ENCODE measurements at regions not wholly inside any gene's neighbourhood (a gene's known extent, or its start where the extent isn't known, plus 50 kb on each side); places are given as distances from the start of the nearest gene placed in this dataset.
"Not testable (repeated sequence)": the region's sequence is repeated elsewhere in the genome, so short reads cannot be mapped to it uniquely, and the experiment has no call there.

DNA sequence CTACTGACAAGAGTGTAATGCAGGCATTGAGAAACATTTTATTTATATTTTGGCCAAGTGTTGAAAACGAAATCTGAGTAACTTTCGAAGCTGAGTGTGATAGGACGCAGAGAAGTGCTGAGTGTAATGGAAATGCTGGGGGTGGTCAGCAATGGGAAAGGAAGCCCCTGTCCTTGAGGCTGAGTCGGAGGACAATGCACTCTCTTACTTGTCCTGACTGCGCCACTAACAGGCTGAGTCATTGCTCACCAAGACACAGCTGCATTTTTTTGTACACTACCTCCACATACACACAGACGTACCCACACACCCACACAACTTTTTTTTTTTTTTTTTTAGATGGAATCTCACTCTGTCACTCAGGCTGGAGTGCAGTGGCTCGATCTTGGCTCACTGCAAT is 637.7 kb downstream of the SLCO4C1 start:
- DNase-seq (ENCODE audit: low spot score in 2 of 2) = no peak
- no peaks in the 10 kb centered on the region for H3K36me3 ChIP-seq
- 54 to 64% methylated on average over 7 of the region's 7 CpGs for WGBS, 2 donors
- no peaks in the 10 kb centered on the region for H3K9me3 ChIP-seq
- no peak overlapping the region for H3K27ac ChIP-seq
- no peaks in the 10 kb centered on the region for H3K27me3 ChIP-seq
- H3K4me1 ChIP-seq = no peaks in the 10 kb centered on the region
- TF ChIP-seq POLR2A (IDR thresholded peaks at IDR 0.05) (no peak), EP300 (IDR thresholded peaks at IDR 0.05) (no peak), CTCF (IDR thresholded peaks at IDR 0.05) (no peak)
- H3K4me3 ChIP-seq = no peak overlapping the region

DNA sequence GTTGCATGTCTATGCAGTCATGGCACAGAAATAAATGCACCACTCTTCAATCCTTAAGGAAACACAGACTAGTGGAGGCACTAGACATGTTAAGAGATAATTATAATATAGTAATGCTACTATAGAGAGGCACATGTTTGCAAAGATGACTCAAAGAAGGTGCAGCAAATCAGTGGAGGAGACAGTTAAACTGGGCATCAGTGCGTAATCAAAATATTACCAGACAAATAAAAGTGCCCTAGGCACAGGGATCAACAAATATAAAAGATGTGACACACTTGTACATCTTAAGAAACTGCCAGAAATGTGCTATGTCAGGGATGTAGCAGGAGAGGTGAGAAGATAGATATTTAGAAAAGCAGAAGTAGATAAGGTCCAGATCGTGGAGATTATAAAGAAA is 642.1 kb downstream of the SLCO4C1 start:
- DNase-seq (ENCODE audit: low spot score in 2 of 2) = no peak
- 72 to 73% methylated on average over 2 of the region's 2 CpGs for WGBS, 2 donors
- H3K4me3 ChIP-seq = no peak overlapping the region
- no peaks in the 10 kb centered on the region for H3K36me3 ChIP-seq
- no peaks in the 10 kb centered on the region for H3K9me3 ChIP-seq
- TF ChIP-seq EP300 (IDR thresholded peaks at IDR 0.05) (no peak), POLR2A (IDR thresholded peaks at IDR 0.05) (no peak), CTCF (IDR thresholded peaks at IDR 0.05) (no peak)
- H3K27me3 ChIP-seq = no peaks in the 10 kb centered on the region
- H3K4me1 ChIP-seq = no peaks in the 10 kb centered on the region
- no peak overlapping the region for H3K27ac ChIP-seq

- Histone ChIP-seq H3K4me3 (no peak overlapping the region), H3K27me3 (no peaks in the 10 kb centered on the region), H3K36me3 (no peaks in the 10 kb centered on the region), H3K4me1 (no peaks in the 10 kb centered on the region), H3K27ac (no peak overlapping the region), H3K9me3 (no peaks in the 10 kb centered on the region)
- TF ChIP-seq CTCF (IDR thresholded peaks at IDR 0.05) (no peak), POLR2A (IDR thresholded peaks at IDR 0.05) (no peak), EP300 (IDR thresholded peaks at IDR 0.05) (no peak)
- 69 to 72% methylated on average over 2 of the region's 2 CpGs for WGBS, 2 donors
- DNase-seq (ENCODE audit: low spot score in 2 of 2) = no peak
Measured at GRCh38 chr5:101647861-101648260, 648.2 kb downstream of the SLCO4C1 start.

- no peak overlapping the region for H3K27ac ChIP-seq
- H3K27me3 ChIP-seq = no peaks in the 10 kb centered on the region
- WGBS, 2 donors = 79 to 87% methylated on average over 2 of the region's 2 CpGs
- no peaks in the 10 kb centered on the region for H3K4me1 ChIP-seq
- H3K9me3 ChIP-seq = no peaks in the 10 kb centered on the region
- no peaks in the 10 kb centered on the region for H3K36me3 ChIP-seq
- no peak for DNase-seq (ENCODE audit: low spot score in 2 of 2)
- TF ChIP-seq EP300 (IDR thresholded peaks at IDR 0.05) (no peak), POLR2A (IDR thresholded peaks at IDR 0.05) (no peak), CTCF (IDR thresholded peaks at IDR 0.05) (no peak)
- H3K4me3 ChIP-seq = no peak overlapping the region
Measured at GRCh38 chr5:101643794-101644193, 652.3 kb downstream of the SLCO4C1 start.

DNA sequence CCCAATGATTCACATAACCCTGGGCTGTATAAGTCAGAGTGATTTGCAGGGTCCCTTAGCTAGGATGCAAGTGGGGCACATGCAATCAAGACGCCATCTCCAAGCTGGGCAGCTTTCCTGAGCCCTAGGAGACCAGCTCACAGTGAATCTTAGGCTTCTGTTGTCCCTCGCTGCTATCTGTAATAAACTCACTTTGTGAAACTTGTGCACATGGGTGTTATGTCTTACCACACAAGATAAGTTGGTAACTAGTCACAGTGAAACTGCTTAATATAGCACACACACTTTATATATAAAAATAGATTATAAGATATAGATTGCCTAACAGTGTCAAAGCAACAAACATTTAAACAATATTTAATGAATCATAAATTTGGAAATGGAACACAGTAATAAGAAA is 658.5 kb downstream of the SLCO4C1 start:
- DNase-seq (ENCODE audit: low spot score in 2 of 2) = no peak
- Histone ChIP-seq H3K4me1 (no peaks in the 10 kb centered on the region), H3K9me3 (peaks cover 0 to under 1% (median 0%) of the 10 kb centered on the region in 4 donors), H3K27me3 (no peaks in the 10 kb centered on the region), H3K27ac (no peak overlapping the region), H3K36me3 (no peaks in the 10 kb centered on the region), H3K4me3 (no peak overlapping the region)
- TF ChIP-seq CTCF (IDR thresholded peaks at IDR 0.05) (no peak), POLR2A (IDR thresholded peaks at IDR 0.05) (no peak), EP300 (IDR thresholded peaks at IDR 0.05) (no peak)
- WGBS, 2 donors = 93 to 100% methylated on average over 2 of the region's 2 CpGs

- H3K4me1 ChIP-seq; H3K9me3 ChIP-seq; H3K4me3 ChIP-seq; DNase-seq (ENCODE audit: low spot score in 2 of 2); H3K36me3 ChIP-seq; H3K27me3 ChIP-seq; H3K27ac ChIP-seq: not testable (repeated sequence)
- WGBS, 2 donors = 38 to 57% methylated on average over 2 of the region's 2 CpGs
Measured at GRCh38 chr5:101627770-101628169, 668.3 kb downstream of the SLCO4C1 start.
